HepG2 (cell line): ENCODE measurements at regions not wholly inside any gene's neighbourhood (a gene's known extent, or its start where the extent isn't known, plus 50 kb on each side); places are given as distances from the start of the nearest gene placed in this dataset.

Experiments used
- ATAC-seq: fragments of 200-7000 bp; cut with Tn5 transposase; 3 replicates; pipeline ENCODE4 v1.9.1; 2020; ENCODE audit warnings: mild to moderate bottlenecking, moderate library complexity
- BruUV-seq: library from RNA; stranded (reverse); fragments of 400-500 nt; replicated peaks from 2 replicates; lab custom pipeline; 2021; lab: Mats Ljungman, UMichigan
- CTCF ChIA-PET: fragments of 300-600 bp; formaldehyde crosslinking; extraction: SDS; loops from one replicate; lab custom pipeline; 2021; ENCODE audit warnings: low total read pairs, inconsistent platforms, low intra/inter-chr PET ratio; lab: Yijun Ruan, JAX
- POLR2A ChIA-PET: fragments of 350-600 bp; sonication (Branson Sonifier 250); formaldehyde crosslinking; loops from one replicate; lab custom pipeline; 2020; ENCODE audit warnings: antibody characterized with exemption, inconsistent platforms; lab: Yijun Ruan, JAX
- DNase-seq: peaks from one replicate; pipeline ENCODE4 v3.0.0-alpha.2; 2015; ENCODE audit warnings: low spot score
- FAIRE-seq: peaks from 3 replicates; lab custom pipeline; 2011; peaks lifted over from hg19 to GRCh38; lab: Jason Lieb, UNC
- H2AFZ ChIP-seq: one replicate; pipeline ENCODE4 v1.6.1; 2011; ENCODE audit warnings: low read length, inconsistent platforms
- H3K27ac ChIP-seq: fragments of 300-600 bp; 3 replicates; pipeline ENCODE4 v1.8.0; 2011; ENCODE audit warnings: mixed run types, mild to moderate bottlenecking, mixed read lengths, low read length, inconsistent platforms; ENCODE audit not compliant: insufficient read depth; ENCODE audit errors: extremely low read length
- H3K27me3 ChIP-seq, 2 experiments: fragments of 200-600 bp in 1 of 2; 2 replicates in 1 of 2; 3 replicates in 1 of 2; pipeline versions ENCODE4 v1.6.0 to v1.8.0; 2011; ENCODE audit warnings: low read length in 2 of 2, mild to moderate bottlenecking in 2 of 2, moderate library complexity in 2 of 2, inconsistent platforms in 1 of 2; ENCODE audit not compliant: insufficient read depth in 2 of 2, control insufficient read depth in 1 of 2
- H3K36me3 ChIP-seq, 2 experiments: fragments of 200-600 bp in 1 of 2; replicated peaks in 1 of 2; 2 replicates in 1 of 2; 3 replicates in 1 of 2; pipeline versions ENCODE4 v1.5.1 to v1.8.0; 2011; ENCODE audit warnings: low read length in 2 of 2, inconsistent platforms in 1 of 2; ENCODE audit not compliant: insufficient read depth in 2 of 2, control insufficient read depth in 1 of 2
- H3K4me1 ChIP-seq: 2 replicates; pipeline ENCODE4 v1.5.1; 2012; ENCODE audit warnings: low read length, inconsistent platforms; ENCODE audit not compliant: insufficient read depth
- H3K4me2 ChIP-seq: 2 replicates; pipeline ENCODE4 v1.6.0; 2011; ENCODE audit warnings: low read depth, low read length, inconsistent platforms
- H3K4me3 ChIP-seq, 3 experiments: fragments of 200-600 bp in 1 of 3; sonication (generic), shearing (Covaris generic) in 1 of 3; replicated peaks in 1 of 3; 2 replicates each; pipeline ENCODE4 v1.5.1; 2011 to 2016; ENCODE audit warnings: low read length in 3 of 3, inconsistent platforms in 2 of 3, low read depth in 2 of 3, mild to moderate bottlenecking in 2 of 3, control low read depth in 1 of 3, mixed read lengths in 1 of 3; ENCODE audit not compliant: insufficient read depth in 1 of 3
- H3K79me2 ChIP-seq: one replicate; pipeline ENCODE4 v1.6.1; 2011; ENCODE audit warnings: low read length, inconsistent platforms; ENCODE audit not compliant: insufficient read depth
- H3K9ac ChIP-seq: 2 replicates; pipeline ENCODE4 v1.6.0; 2011; ENCODE audit warnings: mild to moderate bottlenecking, low read depth, low read length, inconsistent platforms; ENCODE audit not compliant: insufficient read depth
- H3K9me3 ChIP-seq: 2 replicates; pipeline ENCODE4 v1.5.1; 2012; ENCODE audit warnings: mild to moderate bottlenecking, low read length
- H4K20me1 ChIP-seq: 2 replicates; pipeline ENCODE4 v1.6.0; 2011; ENCODE audit warnings: inconsistent platforms, mild to moderate bottlenecking, low read length, moderate library complexity; ENCODE audit not compliant: insufficient read depth
- ARNT2 ChIP-seq: sonication (generic); formaldehyde crosslinking; IDR thresholded peaks from 2 replicates; pipeline ENCODE4 v1.8.0; 2022; ENCODE audit warnings: mild to moderate bottlenecking, low read depth, missing genetic modification reagents, moderate library complexity
- KMT2B ChIP-seq: IDR thresholded peaks from 2 replicates; pipeline ENCODE4 v1.6.1; 2016; ENCODE audit warnings: missing genetic modification reagents, missing compliant biosample characterization
- RARG ChIP-seq: sonication (generic); formaldehyde crosslinking; IDR thresholded peaks from 2 replicates; pipeline ENCODE4 v1.4.0; 2020; ENCODE audit warnings: low read depth, mild to moderate bottlenecking, missing genetic modification reagents
- ZNF354B ChIP-seq: sonication (generic); formaldehyde crosslinking; IDR thresholded peaks from 2 replicates; pipeline ENCODE4 v1.8.0; 2022; ENCODE audit warnings: mild to moderate bottlenecking, missing genetic modification reagents
- ZSCAN20 ChIP-seq: sonication (generic); formaldehyde crosslinking; IDR thresholded peaks from 2 replicates; pipeline ENCODE4 v1.4.0; 2020; ENCODE audit warnings: missing genetic modification reagents, mild to moderate bottlenecking, borderline replicate concordance
- WGBS: methylation state at CpG from one replicate; pipeline ENCODE4 v1.1.6; 2017; ENCODE audit warnings: low lambda C conversion rate; 5-methylcytosine and 5-hydroxymethylcytosine counted together
- in situ Hi-C: cut with HindIII; loops from 2 replicates; pipeline ENCODE4 v1.10.0; 2017; ENCODE audit warnings: low pct_unique_long_range_greater_than_20kb; ENCODE audit not compliant: extremely low pct_ligation_motif_present
- intact Hi-C: fragments of 100-400 bp; cut with micrococcal nuclease; formaldehyde crosslinking; loops from one replicate; pipeline ENCODE4 v1.10.0; 2022; ENCODE audit not compliant: unreplicated experiment
- TF ChIP-seq, protein P1 (sequence below): sonication (generic); formaldehyde crosslinking; IDR thresholded peaks from 2 replicates; pipeline ENCODE4 v1.5.1; 2020; ENCODE audit warnings: missing genetic modification reagents, mild to moderate bottlenecking, borderline replicate concordance

DNA sequence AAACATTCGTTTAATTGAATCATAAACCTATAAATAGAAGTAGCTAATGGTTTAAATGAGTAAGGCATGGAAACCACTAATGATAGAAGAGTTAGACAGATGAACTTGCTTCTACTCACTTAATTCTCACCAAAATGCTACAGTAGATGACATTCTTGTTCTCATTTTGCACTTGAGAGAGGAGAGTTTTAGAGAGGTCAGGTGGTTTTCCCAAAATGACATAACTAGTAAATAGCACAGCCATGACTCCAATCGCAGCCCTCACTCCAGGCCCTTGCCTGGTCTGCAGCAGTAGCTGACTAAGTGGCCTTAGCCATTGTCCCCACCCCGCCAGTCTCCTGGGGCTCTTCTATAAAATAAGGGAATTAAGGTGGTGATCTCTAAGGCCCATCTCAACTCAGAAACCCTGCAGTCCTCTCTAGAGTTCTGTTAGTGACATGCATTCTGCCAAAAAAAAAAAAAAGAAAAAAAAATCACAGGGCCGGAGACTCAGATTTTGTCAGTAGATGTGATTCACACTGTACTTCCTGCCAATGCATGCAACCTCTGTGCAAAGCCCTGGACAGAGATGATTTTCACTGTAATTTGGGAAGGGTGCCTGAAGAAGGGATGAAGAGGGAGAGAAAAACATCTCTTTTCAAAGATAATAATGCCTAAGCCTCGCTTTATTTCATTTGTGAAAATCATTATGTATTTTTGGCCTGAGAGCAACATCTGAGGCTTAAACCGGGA, 221.8 kb downstream of the ANAPC1 start:
- no peak overlapping the region for H3K9ac ChIP-seq
- H3K9me3 ChIP-seq: no peaks in the 10 kb centered on the region
- no peaks in the 10 kb centered on the region; a peak in 2 of 5 replicates for H3K27me3 ChIP-seq
- ATAC-seq: no peak
- WGBS: 61% methylated on average over 6 of the region's 6 CpGs
- POLR2A ChIA-PET: no interaction called here
- H4K20me1 ChIP-seq: no peaks in the 10 kb centered on the region
- H3K36me3 ChIP-seq: no peaks in the 10 kb centered on the region
- no peak for FAIRE-seq
- H2AFZ ChIP-seq: no peak overlapping the region
- H3K4me1 ChIP-seq: peaks cover 29% of the 10 kb centered on the region
- no peak overlapping the region for H3K4me2 ChIP-seq
- DNase-seq: no peak
- TF ChIP-seq RARG (CRISPR knock-in tag) (no peak), KMT2B (no peak), ZNF354B (no peak)
- in situ Hi-C loops: loop anchor here (25.0 kb wide), 1 partner anchor 175 kb away; no protein-coding TSS in a partner anchor
- no TSS peak for BruUV-seq
- no peak overlapping the region for H3K27ac ChIP-seq
- intact Hi-C loops: no loop called here
- no peak overlapping the region for H3K4me3 ChIP-seq
- CTCF ChIA-PET: no interaction called here
- H3K79me2 ChIP-seq: no peaks in the 10 kb centered on the region

DNA sequence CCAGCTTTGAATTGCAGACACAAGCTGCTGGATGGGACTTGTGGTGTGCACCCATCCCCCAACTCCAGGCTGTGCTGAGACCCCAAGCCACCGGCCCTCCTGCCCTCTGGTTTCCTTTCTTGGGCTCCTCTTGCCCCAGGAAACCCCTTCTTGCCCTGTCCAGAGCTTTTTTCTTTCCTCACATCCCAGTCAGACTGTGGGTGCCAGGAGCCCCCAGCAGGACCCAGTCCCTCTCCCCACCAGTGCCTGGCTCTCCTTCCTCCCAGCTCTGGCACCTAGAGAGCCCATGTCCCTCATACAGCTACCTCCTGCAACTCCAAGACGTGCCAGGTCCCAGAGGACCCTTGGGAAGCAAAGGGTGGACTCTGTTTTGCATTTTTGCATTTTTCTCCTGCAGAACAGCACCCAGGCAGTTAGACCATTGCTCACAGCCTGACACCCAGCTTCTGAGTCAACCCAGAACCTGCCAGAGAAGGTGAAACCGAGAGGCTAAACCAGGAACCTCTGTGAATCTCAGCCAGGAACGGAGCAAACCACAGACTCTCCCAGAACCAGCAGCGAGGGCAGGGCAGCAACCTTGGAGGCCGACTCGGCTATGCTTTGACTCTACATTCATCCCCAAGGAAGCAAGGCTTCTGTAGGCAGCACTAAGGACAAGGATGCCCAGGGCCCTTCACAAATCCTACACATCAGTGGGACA, 221.1 kb downstream of the ANAPC1 start:
- BruUV-seq: no TSS peak
- Histone ChIP-seq H3K9ac (no peak overlapping the region), H3K36me3 (no peaks in the 10 kb centered on the region), H2AFZ (no peak overlapping the region), H4K20me1 (no peaks in the 10 kb centered on the region), H3K4me2 (peak overlapping the region; percentile 67), H3K4me3 (peak overlapping the region in 1 of 3 experiments; percentile 21; a peak in 1 of 6 replicates), H3K27me3 (no peaks in the 10 kb centered on the region; a peak in 2 of 5 replicates), H3K79me2 (no peaks in the 10 kb centered on the region), H3K4me1 (peaks cover 29% of the 10 kb centered on the region), H3K27ac (no peak overlapping the region), H3K9me3 (no peaks in the 10 kb centered on the region)
- no peak for DNase-seq
- 13% methylated on average over 7 of the region's 7 CpGs for WGBS
- TF ChIP-seq, protein P1, sequence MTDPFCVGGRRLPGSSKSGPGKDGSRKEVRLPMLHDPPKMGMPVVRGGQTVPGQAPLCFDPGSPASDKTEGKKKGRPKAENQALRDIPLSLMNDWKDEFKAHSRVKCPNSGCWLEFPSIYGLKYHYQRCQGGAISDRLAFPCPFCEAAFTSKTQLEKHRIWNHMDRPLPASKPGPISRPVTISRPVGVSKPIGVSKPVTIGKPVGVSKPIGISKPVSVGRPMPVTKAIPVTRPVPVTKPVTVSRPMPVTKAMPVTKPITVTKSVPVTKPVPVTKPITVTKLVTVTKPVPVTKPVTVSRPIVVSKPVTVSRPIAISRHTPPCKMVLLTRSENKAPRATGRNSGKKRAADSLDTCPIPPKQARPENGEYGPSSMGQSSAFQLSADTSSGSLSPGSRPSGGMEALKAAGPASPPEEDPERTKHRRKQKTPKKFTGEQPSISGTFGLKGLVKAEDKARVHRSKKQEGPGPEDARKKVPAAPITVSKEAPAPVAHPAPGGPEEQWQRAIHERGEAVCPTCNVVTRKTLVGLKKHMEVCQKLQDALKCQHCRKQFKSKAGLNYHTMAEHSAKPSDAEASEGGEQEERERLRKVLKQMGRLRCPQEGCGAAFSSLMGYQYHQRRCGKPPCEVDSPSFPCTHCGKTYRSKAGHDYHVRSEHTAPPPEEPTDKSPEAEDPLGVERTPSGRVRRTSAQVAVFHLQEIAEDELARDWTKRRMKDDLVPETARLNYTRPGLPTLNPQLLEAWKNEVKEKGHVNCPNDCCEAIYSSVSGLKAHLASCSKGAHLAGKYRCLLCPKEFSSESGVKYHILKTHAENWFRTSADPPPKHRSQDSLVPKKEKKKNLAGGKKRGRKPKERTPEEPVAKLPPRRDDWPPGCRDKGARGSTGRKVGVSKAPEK (CRISPR knock-in tag): no peak
- TF ChIP-seq ZSCAN20 (CRISPR knock-in tag): no peak
- no peak for TF ChIP-seq ARNT2
- ChIA-PET POLR2A (no interaction called here), CTCF (no interaction called here)
- no peak for FAIRE-seq
- ATAC-seq: peak; percentile 27
- in situ Hi-C loops: loop anchor here (25.0 kb wide), 1 partner anchor 176 kb away; no protein-coding TSS in a partner anchor
- intact Hi-C loops: no loop called here
